Peyer's patch (tissue), 4 donors: ENCODE measurements at regions not wholly inside any gene's neighbourhood (a gene's known extent, or its start where the extent isn't known, plus 50 kb on each side); places are given as distances from the start of the nearest gene placed in this dataset.

Experiments
- DNase-seq, 3 donors: peaks; one replicate each; pipeline ENCODE4 v3.0.0-alpha.2; 2017 to 2019
- H3K27ac ChIP-seq, 4 donors: fragments of 200-600 bp; sonication (generic); one replicate each; pipeline ENCODE4 v1.5.1; 2016 to 2019
- H3K27me3 ChIP-seq, 2 donors: fragments of 200-600 bp; sonication (generic); one replicate each; pipeline ENCODE4 v1.5.1; 2019
- H3K36me3 ChIP-seq, 3 donors: fragments of 200-600 bp; sonication (generic); one replicate each; pipeline ENCODE4 v1.5.1; 2016 to 2019
- H3K4me1 ChIP-seq, 4 donors: fragments of 200-600 bp; sonication (generic); one replicate each; pipeline ENCODE4 v1.5.1; 2016 to 2019
- H3K4me3 ChIP-seq, 4 donors: fragments of 200-600 bp; sonication (generic); 1 replicate in 3 of 4; 2 replicates in 1 of 4; pipeline ENCODE4 v1.5.1; 2016 to 2019; ENCODE audit warnings: mild to moderate bottlenecking in 1 of 4
- H3K9me3 ChIP-seq, 4 donors: fragments of 200-600 bp; sonication (generic); one replicate each; pipeline ENCODE4 v1.5.1; 2016 to 2019; ENCODE audit warnings: mild to moderate bottlenecking in 1 of 4
- POLR2A ChIP-seq, 2 donors: fragments of 450-650 bp; IDR thresholded peaks; one replicate each; pipeline ENCODE4 v1.5.1; 2017; ENCODE audit warnings: antibody characterized with exemption in 2 of 2, mild to moderate bottlenecking in 2 of 2, moderate library complexity in 2 of 2
- TF ChIP-seq, protein P1 (sequence below), 6 experiments: fragments of 450-650 bp in 4 of 6; fragments of 200-600 bp in 2 of 6; sonication (generic) in 1 of 6; IDR thresholded peaks; one replicate each; pipeline ENCODE4 v1.5.1; 2017 to 2019; ENCODE audit warnings: antibody characterized with exemption in 6 of 6, mild to moderate bottlenecking in 3 of 6, moderate library complexity in 1 of 6

DNA sequence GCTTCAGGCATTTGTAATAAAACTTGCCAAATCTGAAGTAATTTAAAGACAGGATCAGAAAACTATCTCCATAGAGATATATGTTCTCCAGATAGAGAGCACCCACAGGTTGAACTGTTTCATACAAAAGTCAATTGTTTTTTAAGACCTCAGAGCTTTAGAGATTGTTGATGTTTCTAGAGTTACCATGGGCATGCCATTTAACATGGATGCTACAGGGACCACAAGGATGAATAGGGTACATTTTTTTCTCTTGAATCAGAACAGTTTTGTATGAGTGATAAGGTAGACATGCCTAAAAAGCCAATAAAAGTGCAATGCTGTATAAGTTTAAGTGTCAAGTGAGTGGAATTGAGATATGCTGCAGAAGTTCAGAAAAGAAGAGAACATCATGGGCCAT lies 511.0 kb upstream of the CAMK1G start:
- Histone ChIP-seq H3K27me3 (no peaks in the 10 kb centered on the region), H3K4me3 (no peak overlapping the region), H3K36me3 (no peaks in the 10 kb centered on the region), H3K4me1 (no peaks in the 10 kb centered on the region), H3K9me3 (no peaks in the 10 kb centered on the region), H3K27ac (no peak overlapping the region)
- no peak for TF ChIP-seq POLR2A (IDR thresholded peaks at IDR 0.05)
- TF ChIP-seq, protein P1, sequence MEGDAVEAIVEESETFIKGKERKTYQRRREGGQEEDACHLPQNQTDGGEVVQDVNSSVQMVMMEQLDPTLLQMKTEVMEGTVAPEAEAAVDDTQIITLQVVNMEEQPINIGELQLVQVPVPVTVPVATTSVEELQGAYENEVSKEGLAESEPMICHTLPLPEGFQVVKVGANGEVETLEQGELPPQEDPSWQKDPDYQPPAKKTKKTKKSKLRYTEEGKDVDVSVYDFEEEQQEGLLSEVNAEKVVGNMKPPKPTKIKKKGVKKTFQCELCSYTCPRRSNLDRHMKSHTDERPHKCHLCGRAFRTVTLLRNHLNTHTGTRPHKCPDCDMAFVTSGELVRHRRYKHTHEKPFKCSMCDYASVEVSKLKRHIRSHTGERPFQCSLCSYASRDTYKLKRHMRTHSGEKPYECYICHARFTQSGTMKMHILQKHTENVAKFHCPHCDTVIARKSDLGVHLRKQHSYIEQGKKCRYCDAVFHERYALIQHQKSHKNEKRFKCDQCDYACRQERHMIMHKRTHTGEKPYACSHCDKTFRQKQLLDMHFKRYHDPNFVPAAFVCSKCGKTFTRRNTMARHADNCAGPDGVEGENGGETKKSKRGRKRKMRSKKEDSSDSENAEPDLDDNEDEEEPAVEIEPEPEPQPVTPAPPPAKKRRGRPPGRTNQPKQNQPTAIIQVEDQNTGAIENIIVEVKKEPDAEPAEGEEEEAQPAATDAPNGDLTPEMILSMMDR (IDR thresholded peaks at IDR 0.05): no peak
- no peak for DNase-seq

DNA sequence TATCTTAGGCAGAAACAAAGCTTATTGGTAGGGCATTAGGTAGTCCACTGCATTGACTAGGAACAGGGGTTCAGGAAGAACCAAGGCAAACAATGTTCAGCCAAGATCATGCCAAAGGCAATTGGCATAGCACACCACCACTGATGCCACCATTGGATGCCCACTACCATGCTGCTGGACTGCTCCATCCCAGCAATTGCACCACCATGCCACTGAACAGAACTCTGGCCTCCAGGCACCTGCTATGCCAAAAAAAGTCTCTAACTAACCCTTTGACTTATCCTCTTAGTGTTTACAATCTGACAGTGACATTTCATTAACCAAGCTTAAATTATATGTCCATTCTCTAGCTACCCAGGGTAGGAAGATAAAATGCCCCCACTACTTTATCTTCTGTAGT lies 509.6 kb upstream of the CAMK1G start:
- Histone ChIP-seq H3K36me3 (no peaks in the 10 kb centered on the region), H3K27ac (no peak overlapping the region), H3K4me1 (no peaks in the 10 kb centered on the region), H3K4me3 (no peak overlapping the region), H3K27me3 (no peaks in the 10 kb centered on the region), H3K9me3 (no peaks in the 10 kb centered on the region)
- DNase-seq: no peak
- TF ChIP-seq POLR2A (IDR thresholded peaks at IDR 0.05): no peak
- TF ChIP-seq, protein P1 (IDR thresholded peaks at IDR 0.05): no peak

DNA sequence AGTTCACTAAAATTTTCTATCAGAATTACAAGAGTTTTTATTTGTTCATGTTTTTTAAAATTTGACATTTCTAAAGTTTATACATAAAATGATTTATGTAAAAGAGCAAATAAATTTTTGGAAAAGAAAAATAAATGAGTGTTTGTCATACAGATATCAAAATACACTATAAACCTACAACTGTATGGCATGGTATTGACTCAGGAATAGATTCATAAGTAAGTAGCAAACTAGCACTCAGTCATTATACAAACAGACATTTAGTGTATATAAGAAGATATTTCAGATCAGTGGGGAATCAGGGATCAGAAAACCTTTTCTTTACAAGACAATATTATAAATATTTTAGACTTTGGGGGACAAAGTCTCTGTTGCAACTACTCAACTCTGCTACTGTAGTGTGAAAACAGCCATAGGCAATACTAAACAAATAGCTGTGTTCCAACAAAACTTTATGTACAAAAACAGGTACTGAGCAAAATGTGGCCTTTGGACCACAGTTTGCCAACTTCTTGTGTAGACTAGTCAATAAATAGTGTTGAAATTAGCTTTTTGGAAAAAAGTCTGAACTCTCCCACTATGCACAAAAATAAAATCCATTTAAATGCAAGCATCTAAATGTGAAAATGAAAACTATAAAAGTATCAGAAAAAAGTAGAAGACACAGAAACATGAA lies 508.8 kb upstream of the CAMK1G start:
- H3K27me3 ChIP-seq: no peaks in the 10 kb centered on the region
- TF ChIP-seq POLR2A (IDR thresholded peaks at IDR 0.05): no peak
- TF ChIP-seq, protein P1 (IDR thresholded peaks at IDR 0.05): no peak
- DNase-seq: no peak
- no peak overlapping the region for H3K27ac ChIP-seq
- no peak overlapping the region for H3K4me3 ChIP-seq
- H3K36me3 ChIP-seq: no peaks in the 10 kb centered on the region
- H3K4me1 ChIP-seq: no peaks in the 10 kb centered on the region
- H3K9me3 ChIP-seq: no peaks in the 10 kb centered on the region

DNA sequence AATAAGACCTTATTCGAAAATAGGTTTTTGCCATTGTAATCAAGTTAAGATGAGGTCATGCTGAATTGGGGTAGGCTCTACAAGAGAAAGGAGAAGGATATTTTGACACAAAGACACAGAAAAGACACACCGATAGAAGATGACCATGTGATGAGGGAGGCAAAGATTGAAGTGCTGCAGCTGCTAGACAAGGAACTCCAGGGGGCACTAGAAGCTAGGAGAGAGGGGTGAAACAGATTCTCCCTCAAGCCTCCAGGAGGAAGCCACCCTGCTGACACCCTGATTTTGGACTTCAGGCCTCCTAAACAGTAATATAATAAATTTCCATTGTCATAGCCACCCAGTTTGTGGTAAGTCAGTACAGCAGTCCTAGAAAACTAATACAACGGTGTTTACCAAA lies 506.8 kb upstream of the CAMK1G start:
- no peak for DNase-seq
- Histone ChIP-seq H3K4me3 (no peak overlapping the region), H3K27me3 (no peaks in the 10 kb centered on the region), H3K9me3 (no peaks in the 10 kb centered on the region), H3K27ac (no peak overlapping the region), H3K36me3 (no peaks in the 10 kb centered on the region), H3K4me1 (no peaks in the 10 kb centered on the region)
- no peak for TF ChIP-seq POLR2A (IDR thresholded peaks at IDR 0.05)
- TF ChIP-seq, protein P1 (IDR thresholded peaks at IDR 0.05): peak in 3 of 6 experiments; percentile 36 to 42 (median 37)

DNA sequence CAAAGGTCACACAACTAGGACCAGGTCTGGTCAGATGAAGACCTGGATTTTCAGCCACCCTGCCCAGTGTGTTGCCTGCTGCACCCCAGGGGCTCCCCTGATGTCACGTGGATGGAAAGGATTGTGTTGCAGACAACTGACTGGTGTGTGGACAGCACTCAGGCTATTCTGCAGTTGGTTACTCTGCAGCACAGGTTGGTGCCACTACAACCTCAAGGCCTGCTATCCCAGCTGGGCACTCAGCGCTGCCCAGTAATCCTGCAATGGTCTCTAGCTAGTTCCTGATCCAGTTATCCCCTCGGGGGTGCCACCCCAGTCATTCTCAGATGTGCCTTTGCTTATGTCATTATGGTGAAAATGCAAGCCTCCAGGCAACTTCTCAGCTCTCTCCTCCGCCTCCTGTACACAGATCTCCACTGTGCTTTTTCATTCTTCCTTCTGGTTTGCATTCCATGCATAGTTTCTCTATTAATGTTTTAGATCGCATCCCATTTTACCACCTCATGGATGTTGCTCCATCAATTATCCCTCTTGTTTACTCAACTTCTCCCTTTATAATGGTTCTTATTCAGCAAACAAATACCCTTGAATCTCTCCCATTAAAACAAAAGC lies 503.2 kb upstream of the CAMK1G start:
- H3K4me1 ChIP-seq: no peaks in the 10 kb centered on the region
- no peak overlapping the region for H3K4me3 ChIP-seq
- no peak overlapping the region for H3K27ac ChIP-seq
- no peak for DNase-seq
- no peaks in the 10 kb centered on the region for H3K9me3 ChIP-seq
- TF ChIP-seq, protein P1 (IDR thresholded peaks at IDR 0.05): no peak
- no peak for TF ChIP-seq POLR2A (IDR thresholded peaks at IDR 0.05)
- H3K27me3 ChIP-seq: no peaks in the 10 kb centered on the region
- no peaks in the 10 kb centered on the region for H3K36me3 ChIP-seq
